Hematopoietic multipotent progenitor cell (in vitro differentiated cells): ENCODE measurements at regions not wholly inside any gene's neighbourhood (a gene's known extent, or its start where the extent isn't known, plus 50 kb on each side); places are given as distances from the start of the nearest gene placed in this dataset.

Experiments used
- DNase-seq, 3 donors: peaks; one replicate each; pipeline ENCODE4 v3.0.0-alpha.2; 2011 to 2015; ENCODE audit warnings: low read depth in 2 of 3, low spot score in 2 of 3

GRCh38 chr17:71287071-71287823, 833.6 kb upstream of the SOX9 start:
- no peak for DNase-seq

GRCh38 chr17:71292006-71292405, 828.8 kb upstream of the SOX9 start:
- no peak for DNase-seq

GRCh38 chr17:71296005-71296404, 824.8 kb upstream of the SOX9 start:
- DNase-seq: no peak

GRCh38 chr17:71301063-71301462, 819.8 kb upstream of the SOX9 start:
- no peak for DNase-seq

- no peak for DNase-seq
Observed at GRCh38 chr17:71302721-71303549, 817.9 kb upstream of the SOX9 start.

- DNase-seq: no peak
Observed at GRCh38 chr17:71304498-71305158, 816.2 kb upstream of the SOX9 start.

GRCh38 chr17:71313866-71314265, 807.0 kb upstream of the SOX9 start:
- no peak for DNase-seq

- no peak for DNase-seq
Observed at GRCh38 chr17:71315568-71315967, 805.3 kb upstream of the SOX9 start.

- no peak for DNase-seq
Observed at GRCh38 chr17:71316176-71316897, 804.5 kb upstream of the SOX9 start.

GRCh38 chr17:71320009-71320796, 800.6 kb upstream of the SOX9 start:
- DNase-seq: no peak

- DNase-seq: no peak
Observed at GRCh38 chr17:71325117-71325516, 795.7 kb upstream of the SOX9 start.

- DNase-seq: no peak
Observed at GRCh38 chr17:71325886-71326285, 794.9 kb upstream of the SOX9 start.

- DNase-seq: no peak
Observed at GRCh38 chr17:71327376-71328059, 793.3 kb upstream of the SOX9 start.

- no peak for DNase-seq
Observed at GRCh38 chr17:71329310-71330098, 791.3 kb upstream of the SOX9 start.

GRCh38 chr17:71330099-71330375, 790.8 kb upstream of the SOX9 start:
- no peak for DNase-seq

- DNase-seq: no peak
Observed at GRCh38 chr17:71331754-71332325, 789.0 kb upstream of the SOX9 start.

- no peak for DNase-seq
Observed at GRCh38 chr17:71334048-71334751, 786.6 kb upstream of the SOX9 start.

GRCh38 chr17:71335212-71335611, 785.6 kb upstream of the SOX9 start:
- no peak for DNase-seq
